Ovary (tissue), 7 donors: ENCODE measurements at regions not wholly inside any gene's neighbourhood (a gene's known extent, or its start where the extent isn't known, plus 50 kb on each side); places are given as distances from the start of the nearest gene placed in this dataset.

Experiments used
- DNase-seq, 5 donors: peaks; one replicate each; pipeline ENCODE4 v3.0.0-alpha.2; 2019 to 2020
- H3K27ac ChIP-seq, 2 donors: fragments of 200-600 bp; one replicate each; pipeline versions ENCODE4 v1.5.1 to v1.8.0; 2019 to 2022
- H3K27me3 ChIP-seq: fragments of 200-600 bp; one replicate; pipeline ENCODE4 v1.8.0; 2022
- H3K36me3 ChIP-seq: fragments of 200-600 bp; sonication (generic); one replicate; pipeline ENCODE4 v1.5.1; 2019
- H3K4me1 ChIP-seq: one replicate; pipeline ENCODE4 v1.8.1; 2013; ENCODE audit warnings: mild to moderate bottlenecking, moderate library complexity; ENCODE audit not compliant: insufficient read depth
- H3K4me3 ChIP-seq: fragments of 200-600 bp; sonication (generic); one replicate; pipeline ENCODE4 v1.5.1; 2017
- H3K9me3 ChIP-seq, 2 donors: fragments of 200-600 bp in 1 of 2; sonication (generic) in 1 of 2; one replicate each; pipeline versions ENCODE4 v1.5.1 to v1.8.1; 2013 to 2019; ENCODE audit warnings: mild to moderate bottlenecking in 1 of 2, moderate library complexity in 1 of 2
- CTCF ChIP-seq, 3 donors: fragments of 450-650 bp in 2 of 3; fragments of 200-600 bp in 1 of 3; IDR thresholded peaks; one replicate each; pipeline versions ENCODE4 v1.5.1 to v1.8.0; 2016 to 2022; ENCODE audit warnings: antibody characterized with exemption in 3 of 3, mild to moderate bottlenecking in 1 of 3
- EP300 ChIP-seq: sonication (generic); formaldehyde crosslinking; IDR thresholded peaks from one replicate; pipeline ENCODE4 v1.6.1; 2017; ENCODE audit warnings: antibody characterized with exemption
- POLR2A ChIP-seq: fragments of 450-650 bp; IDR thresholded peaks from one replicate; pipeline ENCODE4 v1.6.1; 2017; ENCODE audit warnings: antibody characterized with exemption, mild to moderate bottlenecking, moderate library complexity
- WGBS, 3 donors: extraction: QIAGEN DNeasy Blood & Tissue Kit in 1 of 3; methylation state at CpG; one replicate each; pipeline versions ENCODE4 v1.1.5 to v1.1.7; 2013 to 2017; 5-methylcytosine and 5-hydroxymethylcytosine counted together
- intact Hi-C, 4 donors: fragments of 100-400 bp; cut with DNase I; formaldehyde crosslinking; loops; one replicate each; pipeline versions ENCODE4 v1.11.0 to v1.15.1; 2022 to 2023
- donor health status: DM: no; HTN: no; CAD: no; lungs with moderate emphysema.
- donor health status: DM: no; HTN: no; CAD: no.
- donor health status: Bipolar disorder and iron deficiency.
- donor health status: DM: no; HTN: no; CAD: no.
- donor health status: DM: yes; HTN: yes; CAD: no.

- DNase-seq = no peak
- Histone ChIP-seq H3K27me3 (no peaks in the 10 kb centered on the region), H3K27ac (no peak overlapping the region), H3K4me3 (no peak overlapping the region), H3K36me3 (no peaks in the 10 kb centered on the region), H3K9me3 (no peaks in the 10 kb centered on the region), H3K4me1 (no peaks in the 10 kb centered on the region)
- intact Hi-C loops = no loop called here
- 72 to 87% (median 77%) methylated on average over 3 of the region's 3 CpGs for WGBS, 3 donors
- TF ChIP-seq CTCF (IDR thresholded peaks at IDR 0.05) (no peak), POLR2A (no peak), EP300 (no peak)
Measured at GRCh38 chr5:8689773-8690172, 820.8 kb downstream of the MTRR start.

GRCh38 chr5:8691221-8691620, 822.3 kb downstream of the MTRR start:
- intact Hi-C loops = no loop called here
- 83 to 86% (median 84%) methylated on average over 2 of the region's 2 CpGs for WGBS, 3 donors
- DNase-seq = no peak
- Histone ChIP-seq H3K4me3 (no peak overlapping the region), H3K9me3 (no peaks in the 10 kb centered on the region), H3K4me1 (no peaks in the 10 kb centered on the region), H3K27me3 (no peaks in the 10 kb centered on the region), H3K27ac (no peak overlapping the region), H3K36me3 (no peaks in the 10 kb centered on the region)
- no peak for TF ChIP-seq POLR2A
- no peak for TF ChIP-seq EP300
- TF ChIP-seq CTCF (IDR thresholded peaks at IDR 0.05) = no peak

GRCh38 chr5:8693341-8693844, 824.4 kb downstream of the MTRR start:
- no peaks in the 10 kb centered on the region for H3K4me1 ChIP-seq
- H3K36me3 ChIP-seq = no peaks in the 10 kb centered on the region
- H3K27me3 ChIP-seq = no peaks in the 10 kb centered on the region
- H3K4me3 ChIP-seq = no peak overlapping the region
- H3K27ac ChIP-seq = no peak overlapping the region
- no peaks in the 10 kb centered on the region for H3K9me3 ChIP-seq
- intact Hi-C loops = no loop called here
- no peak for TF ChIP-seq CTCF (IDR thresholded peaks at IDR 0.05)
- no peak for TF ChIP-seq EP300
- TF ChIP-seq POLR2A = no peak
- WGBS, 3 donors = 76 to 88% (median 80%) methylated on average over 1 of the region's 1 CpG
- no peak for DNase-seq

GRCh38 chr5:8694545-8694944, 825.6 kb downstream of the MTRR start:
- Histone ChIP-seq H3K9me3 (no peaks in the 10 kb centered on the region), H3K4me1 (no peaks in the 10 kb centered on the region), H3K27me3 (no peaks in the 10 kb centered on the region), H3K4me3 (no peak overlapping the region), H3K27ac (no peak overlapping the region), H3K36me3 (no peaks in the 10 kb centered on the region)
- 53 to 65% (median 55%) methylated on average over 3 of the region's 3 CpGs for WGBS, 3 donors
- no peak for TF ChIP-seq EP300
- no peak for TF ChIP-seq POLR2A
- TF ChIP-seq CTCF (IDR thresholded peaks at IDR 0.05) = no peak
- no peak for DNase-seq
- intact Hi-C loops = no loop called here
